ENCODE measurements at regions not wholly inside any gene's neighbourhood (a gene's known extent, or its start where the extent isn't known, plus 50 kb on each side); places are given as distances from the start of the nearest gene placed in this dataset.

DNA sequence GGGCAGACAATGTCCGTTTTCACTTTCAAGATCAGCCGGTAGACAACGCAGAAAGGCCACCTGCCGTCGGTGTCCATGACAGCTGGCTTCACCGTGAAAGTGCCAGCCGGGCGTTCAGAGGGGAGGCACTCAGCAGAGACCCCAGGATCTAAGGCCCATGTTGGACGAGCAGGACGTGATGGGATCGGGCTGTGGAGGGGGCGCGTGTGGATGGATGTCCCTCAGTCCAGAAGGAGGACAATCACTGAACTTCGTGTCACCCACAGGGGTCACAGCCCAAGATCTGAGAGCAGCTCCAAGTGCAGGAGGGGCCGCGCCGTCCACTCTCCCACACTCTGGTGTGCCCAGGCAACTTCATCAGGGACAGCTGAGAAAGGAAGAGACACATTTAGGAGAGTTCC, 164.4 kb downstream of the BRD1 start:
- no peak for TF ChIP-seq EZH2phosphoT487 (IDR thresholded peaks at IDR 0.05; ENCODE audit: borderline replicate concordance, low read length)
- TF ChIP-seq, protein P1, sequence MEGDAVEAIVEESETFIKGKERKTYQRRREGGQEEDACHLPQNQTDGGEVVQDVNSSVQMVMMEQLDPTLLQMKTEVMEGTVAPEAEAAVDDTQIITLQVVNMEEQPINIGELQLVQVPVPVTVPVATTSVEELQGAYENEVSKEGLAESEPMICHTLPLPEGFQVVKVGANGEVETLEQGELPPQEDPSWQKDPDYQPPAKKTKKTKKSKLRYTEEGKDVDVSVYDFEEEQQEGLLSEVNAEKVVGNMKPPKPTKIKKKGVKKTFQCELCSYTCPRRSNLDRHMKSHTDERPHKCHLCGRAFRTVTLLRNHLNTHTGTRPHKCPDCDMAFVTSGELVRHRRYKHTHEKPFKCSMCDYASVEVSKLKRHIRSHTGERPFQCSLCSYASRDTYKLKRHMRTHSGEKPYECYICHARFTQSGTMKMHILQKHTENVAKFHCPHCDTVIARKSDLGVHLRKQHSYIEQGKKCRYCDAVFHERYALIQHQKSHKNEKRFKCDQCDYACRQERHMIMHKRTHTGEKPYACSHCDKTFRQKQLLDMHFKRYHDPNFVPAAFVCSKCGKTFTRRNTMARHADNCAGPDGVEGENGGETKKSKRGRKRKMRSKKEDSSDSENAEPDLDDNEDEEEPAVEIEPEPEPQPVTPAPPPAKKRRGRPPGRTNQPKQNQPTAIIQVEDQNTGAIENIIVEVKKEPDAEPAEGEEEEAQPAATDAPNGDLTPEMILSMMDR (conservative IDR thresholded peaks at IDR 0.05; ENCODE audit: low read depth, low read length): no peak

All from PC-3 (cell line).